Mucosa of descending colon (tissue), 3 donors: ENCODE measurements at regions not wholly inside any gene's neighbourhood (a gene's known extent, or its start where the extent isn't known, plus 50 kb on each side); places are given as distances from the start of the nearest gene placed in this dataset.
A peak's percentile ranks its signal among the peaks of the same experiment; 100 is the strongest.
"Not testable (repeated sequence)": the region's sequence is repeated elsewhere in the genome, so short reads cannot be mapped to it uniquely, and the experiment has no call there.

Experiments
- ATAC-seq: fragments of 200-7000 bp; cut with Tn5 transposase; one replicate; pipeline ENCODE4 v1.9.1; 2020; ENCODE audit warnings: mild to moderate bottlenecking, moderate library complexity
- DNase-seq, 3 donors: peaks; one replicate each; pipeline ENCODE4 v3.0.0-alpha.2; 2020
- H3K36me3 ChIP-seq: fragments of 200-600 bp; one replicate; pipeline ENCODE4 v1.8.0; 2021; ENCODE audit warnings: low read depth, mild to moderate bottlenecking
- H3K4me1 ChIP-seq: fragments of 200-600 bp; one replicate; pipeline ENCODE4 v1.8.0; 2021; ENCODE audit warnings: low read depth, mild to moderate bottlenecking
- H3K4me3 ChIP-seq: fragments of 200-600 bp; one replicate; pipeline ENCODE4 v1.8.0; 2021; ENCODE audit warnings: mild to moderate bottlenecking
- H3K9me3 ChIP-seq: fragments of 200-600 bp; one replicate; pipeline ENCODE4 v1.8.0; 2021; ENCODE audit warnings: mild to moderate bottlenecking
- CTCF ChIP-seq: fragments of 200-600 bp; IDR thresholded peaks from one replicate; pipeline ENCODE4 v1.8.0; 2022; ENCODE audit warnings: antibody characterized with exemption, mild to moderate bottlenecking
- intact Hi-C, 2 donors: fragments of 100-400 bp; cut with DNase I in 1 of 2; cut with micrococcal nuclease in 1 of 2; formaldehyde crosslinking; loops; one replicate each; pipeline versions ENCODE4 v1.11.0 to v1.11.1; 2022; cut with DNase I, micrococcal nuclease
- donor health status: DM: no; HTN: no; CAD: no; lungs with moderate emphysema.
- donor health status: DM: no; HTN: no; CAD: no.
- donor health status: DM: no; HTN: yes; CAD: no.

DNA sequence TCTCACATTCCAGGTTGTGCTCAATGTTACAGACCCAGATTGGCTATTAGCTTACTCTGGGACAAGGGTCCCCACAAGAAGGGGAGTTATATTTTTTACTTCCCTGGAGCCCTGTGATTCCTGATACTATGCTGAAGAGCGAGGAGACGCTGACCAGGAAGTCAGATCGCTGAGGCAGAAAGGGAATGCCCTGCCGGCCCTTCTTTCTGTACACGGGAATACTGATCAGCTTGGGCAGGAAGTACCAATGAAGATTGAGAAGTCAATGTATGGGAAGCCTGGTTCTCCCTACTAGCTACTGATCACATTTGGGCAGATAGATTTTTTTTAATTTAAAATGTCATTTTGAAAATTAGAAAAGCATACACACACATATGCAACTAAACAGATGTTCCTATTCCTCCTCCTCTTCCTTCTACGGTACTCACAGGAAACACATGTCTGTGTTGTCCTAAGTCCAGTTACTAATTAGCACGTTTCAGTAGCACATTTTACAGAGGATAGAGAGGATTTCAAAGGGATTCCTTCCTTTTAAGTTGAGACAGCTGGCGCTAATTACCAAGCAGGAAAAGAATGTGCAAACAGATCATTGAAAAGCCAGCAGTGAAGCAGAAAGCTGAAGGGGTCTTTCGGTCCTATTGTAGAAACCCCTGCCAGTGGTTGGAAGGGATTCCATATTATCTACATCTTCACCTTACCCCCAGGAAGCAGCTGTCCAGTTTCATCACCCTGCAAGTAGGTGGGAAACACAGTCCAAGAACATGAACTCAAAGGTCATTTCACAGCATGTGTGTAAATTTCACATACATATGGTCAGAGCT is 292.4 kb downstream of the DUSP6 start:
- DNase-seq, result peak in 1 of 3 donors; percentile 18
- peaks cover 8% of the 10 kb centered on the region for H3K4me1 ChIP-seq
- peak; percentile 59 for ATAC-seq
- H3K4me3 ChIP-seq, result no peak overlapping the region
- H3K9me3 ChIP-seq, result no peaks in the 10 kb centered on the region
- no peaks in the 10 kb centered on the region for H3K36me3 ChIP-seq
- no peak for TF ChIP-seq CTCF
- intact Hi-C loops, result loop anchor here in 1 of 2 donors (10.0 kb wide), 3 partner anchors 285 to 465 kb away; partner anchors contain the start of genes GALNT4 and POC1B

- intact Hi-C loops, result loop anchor here in 1 of 2 donors (10.0 kb wide), 3 partner anchors 286 to 466 kb away; partner anchors contain the start of genes GALNT4 and POC1B
- ATAC-seq, result no peak
Observed at GRCh38 chr12:89059056-89059455, 293.2 kb downstream of the DUSP6 start.

GRCh38 chr12:89058402-89058801 is 293.9 kb downstream of the DUSP6 start:
- TF ChIP-seq CTCF, result no peak
- Histone ChIP-seq H3K9me3 (no peaks in the 10 kb centered on the region), H3K4me1 (peaks cover 8% of the 10 kb centered on the region), H3K4me3 (no peak overlapping the region), H3K36me3 (no peaks in the 10 kb centered on the region)
- intact Hi-C loops, result loop anchor here in 1 of 2 donors (10.0 kb wide), 3 partner anchors 286 to 466 kb away; partner anchors contain the start of genes GALNT4 and POC1B
- DNase-seq (peak in 1 of 3 donors; percentile 16), ATAC-seq (peak; percentile 85)

More at GRCh38 chr12:89059056-89059455, 293.2 kb downstream of the DUSP6 start:
- no peak overlapping the region for H3K4me3 ChIP-seq
- DNase-seq, result no peak
- no peaks in the 10 kb centered on the region for H3K9me3 ChIP-seq
- no peaks in the 10 kb centered on the region for H3K36me3 ChIP-seq
- H3K4me1 ChIP-seq, result peaks cover 8% of the 10 kb centered on the region
- no peak for TF ChIP-seq CTCF

- H3K4me3 ChIP-seq, H3K4me1 ChIP-seq, H3K36me3 ChIP-seq, DNase-seq, ATAC-seq, H3K9me3 ChIP-seq: not testable (repeated sequence)
- intact Hi-C loops, result loop anchor here in 1 of 2 donors (10.0 kb wide), 3 partner anchors 291 to 471 kb away; partner anchors contain the start of genes GALNT4 and POC1B
Observed at GRCh38 chr12:89053817-89054216, 298.5 kb downstream of the DUSP6 start.

DNA sequence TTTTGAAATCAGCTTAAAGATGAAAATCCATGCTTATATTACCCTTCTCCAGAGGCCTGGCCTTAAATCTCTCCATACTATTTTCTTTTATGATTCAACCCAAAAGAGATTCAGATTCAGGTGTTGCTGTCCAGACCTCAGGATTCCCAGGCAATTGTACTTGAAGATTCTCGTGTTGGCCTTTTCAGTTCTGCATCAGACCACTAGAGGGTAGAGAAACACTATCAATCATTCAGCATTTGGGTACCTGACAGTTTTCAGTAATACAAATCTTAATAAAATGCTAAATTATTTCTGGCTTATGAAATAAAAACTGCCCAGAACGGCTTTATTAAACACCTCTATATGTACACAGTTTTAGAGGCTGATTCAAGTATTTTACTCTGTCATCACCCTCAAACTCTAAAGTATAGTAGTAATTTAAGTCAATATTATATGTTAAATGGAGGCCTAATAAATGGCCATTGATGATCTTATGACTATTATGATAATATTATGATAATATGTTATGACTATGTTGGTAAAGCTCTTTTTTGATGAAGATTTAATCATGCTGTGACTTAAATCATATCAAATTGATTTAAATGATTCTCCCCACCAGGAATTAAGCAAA is 301.1 kb downstream of the DUSP6 start:
- no peak overlapping the region for H3K4me3 ChIP-seq
- no peaks in the 10 kb centered on the region for H3K9me3 ChIP-seq
- ATAC-seq (peak; percentile 74), DNase-seq (peak in 1 of 3 donors; percentile 70)
- TF ChIP-seq CTCF, result peak; percentile 89
- no peaks in the 10 kb centered on the region for H3K4me1 ChIP-seq
- no peaks in the 10 kb centered on the region for H3K36me3 ChIP-seq
- intact Hi-C loops, result loop anchor here (2.0 to 10.0 kb wide), 4 partner anchors 294 to 474 kb away; partner anchors contain the start of genes GALNT4 (in 1 of the 2) and POC1B (in 1 of the 2)
